Right ventricle myocardium inferior (tissue), 1 donor: ENCODE measurements at regions not wholly inside any gene's neighbourhood (a gene's known extent, or its start where the extent isn't known, plus 50 kb on each side); places are given as distances from the start of the nearest gene placed in this dataset.

ENCODE experiments used
- ATAC-seq: fragments of 200-7000 bp; cut with Tn5 transposase; one replicate; pipeline ENCODE4 v1.9.1; 2020; ENCODE audit warnings: mild to moderate bottlenecking, moderate library complexity
- DNase-seq: peaks from one replicate; pipeline ENCODE4 v3.0.0; 2021; ENCODE audit errors: missing footprints
- intact Hi-C: fragments of 100-400 bp; cut with DNase I; formaldehyde crosslinking; loops from one replicate; pipeline ENCODE4 v1.11.0; 2022
- donor health status: DM: no; HTN: yes; CAD: no; lungs with severe emphysema.

- intact Hi-C loops, result no loop called here
- ATAC-seq, result no peak
Measured at GRCh38 chr12:115060477-115061168, 376.6 kb upstream of the TBX3 start.

GRCh38 chr12:115057445-115057844 is 373.5 kb upstream of the TBX3 start:
- intact Hi-C loops, result no loop called here
- no peak for DNase-seq
- no peak for ATAC-seq

More at GRCh38 chr12:115060477-115061168, 376.6 kb upstream of the TBX3 start:
- no peak for DNase-seq

- ATAC-seq (no peak), DNase-seq (no peak)
- intact Hi-C loops, result no loop called here
Measured at GRCh38 chr12:115051378-115051777, 367.4 kb upstream of the TBX3 start.

GRCh38 chr12:115049614-115050013 is 365.6 kb upstream of the TBX3 start:
- DNase-seq (no peak), ATAC-seq (no peak)
- intact Hi-C loops, result no loop called here

GRCh38 chr12:115046805-115047204 is 362.8 kb upstream of the TBX3 start:
- DNase-seq, result no peak
- ATAC-seq, result no peak

GRCh38 chr12:115044073-115044472 is 360.1 kb upstream of the TBX3 start:
- DNase-seq, result no peak
- no peak for ATAC-seq
- intact Hi-C loops, result no loop called here

More at GRCh38 chr12:115046805-115047204, 362.8 kb upstream of the TBX3 start:
- intact Hi-C loops, result no loop called here

- ATAC-seq (no peak), DNase-seq (no peak)
Measured at GRCh38 chr12:115043079-115043478, 359.1 kb upstream of the TBX3 start.

GRCh38 chr12:115042341-115042740 is 358.4 kb upstream of the TBX3 start:
- ATAC-seq (no peak), DNase-seq (no peak)
- intact Hi-C loops, result no loop called here

More at GRCh38 chr12:115043079-115043478, 359.1 kb upstream of the TBX3 start:
- intact Hi-C loops, result no loop called here

- intact Hi-C loops, result loop anchor here (10.0 kb wide), 1 partner anchor 343 kb away; no protein-coding TSS in a partner anchor
- ATAC-seq, result no peak
- no peak for DNase-seq
Measured at GRCh38 chr12:115037830-115038229, 353.9 kb upstream of the TBX3 start.

GRCh38 chr12:115035535-115036107 is 351.6 kb upstream of the TBX3 start:
- intact Hi-C loops, result loop anchor here (10.0 kb wide), 1 partner anchor 341 kb away; no protein-coding TSS in a partner anchor
- no peak for DNase-seq

GRCh38 chr12:115032521-115032920 is 348.5 kb upstream of the TBX3 start:
- no peak for DNase-seq
- intact Hi-C loops, result loop anchor here (10.0 kb wide), 1 partner anchor 338 kb away; no protein-coding TSS in a partner anchor
- no peak for ATAC-seq

More at GRCh38 chr12:115035535-115036107, 351.6 kb upstream of the TBX3 start:
- ATAC-seq, result peak; percentile 57

GRCh38 chr12:115030017-115030416 is 346.0 kb upstream of the TBX3 start:
- ATAC-seq, result no peak
- no peak for DNase-seq
- intact Hi-C loops, result loop anchor here (10.0 kb wide), 1 partner anchor 335 kb away; no protein-coding TSS in a partner anchor

- no peak for DNase-seq
- intact Hi-C loops, result no loop called here
- ATAC-seq, result no peak
Measured at GRCh38 chr12:115024531-115024930, 340.6 kb upstream of the TBX3 start.

GRCh38 chr12:115023279-115024265 is 339.6 kb upstream of the TBX3 start:
- intact Hi-C loops, result no loop called here
- DNase-seq, result no peak
- ATAC-seq, result peak; percentile 50

- ATAC-seq, result no peak
- DNase-seq, result no peak
- intact Hi-C loops, result no loop called here
Measured at GRCh38 chr12:115020091-115020490, 336.1 kb upstream of the TBX3 start.

GRCh38 chr12:115017346-115017745 is 333.4 kb upstream of the TBX3 start:
- no peak for ATAC-seq
- DNase-seq, result no peak
- intact Hi-C loops, result no loop called here

- DNase-seq (no peak), ATAC-seq (peak; percentile 57)
- intact Hi-C loops, result no loop called here
Measured at GRCh38 chr12:115013236-115013981, 329.4 kb upstream of the TBX3 start.

- intact Hi-C loops, result no loop called here
Measured at GRCh38 chr12:115012861-115013235, 328.9 kb upstream of the TBX3 start.

GRCh38 chr12:115011703-115012102 is 327.7 kb upstream of the TBX3 start:
- intact Hi-C loops, result no loop called here
- no peak for ATAC-seq
- DNase-seq, result no peak

More at GRCh38 chr12:115012861-115013235, 328.9 kb upstream of the TBX3 start:
- DNase-seq (no peak), ATAC-seq (peak; percentile 13)
